ENCODE measurements at regions not wholly inside any gene's neighbourhood (a gene's known extent, or its start where the extent isn't known, plus 50 kb on each side); places are given as distances from the start of the nearest gene placed in this dataset.

GRCh38 chr1:29500651-29501050, 264.3 kb downstream of the PTPRU start:
- DNase-seq: no peak

DNA sequence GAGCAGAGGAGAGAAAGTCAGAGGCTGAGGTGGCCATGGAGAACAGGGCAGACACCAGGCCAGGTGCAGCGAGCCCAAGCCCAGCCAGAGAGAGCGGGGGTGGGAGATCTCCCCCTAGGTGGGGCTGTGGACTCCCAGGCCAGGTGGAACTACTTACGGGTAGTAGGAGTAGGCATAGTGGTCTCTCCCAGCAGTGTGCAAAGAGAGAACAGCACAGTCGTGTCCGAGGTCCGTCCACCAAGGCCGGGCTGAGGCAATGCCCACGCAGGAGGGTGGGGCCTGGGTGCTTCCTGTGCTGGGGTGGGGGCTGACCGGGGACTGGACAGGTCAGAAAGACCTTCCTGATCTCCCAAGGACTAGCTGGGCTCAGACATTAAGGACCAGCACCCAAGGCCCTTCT, 263.7 kb downstream of the PTPRU start:
- no peak for DNase-seq

DNA sequence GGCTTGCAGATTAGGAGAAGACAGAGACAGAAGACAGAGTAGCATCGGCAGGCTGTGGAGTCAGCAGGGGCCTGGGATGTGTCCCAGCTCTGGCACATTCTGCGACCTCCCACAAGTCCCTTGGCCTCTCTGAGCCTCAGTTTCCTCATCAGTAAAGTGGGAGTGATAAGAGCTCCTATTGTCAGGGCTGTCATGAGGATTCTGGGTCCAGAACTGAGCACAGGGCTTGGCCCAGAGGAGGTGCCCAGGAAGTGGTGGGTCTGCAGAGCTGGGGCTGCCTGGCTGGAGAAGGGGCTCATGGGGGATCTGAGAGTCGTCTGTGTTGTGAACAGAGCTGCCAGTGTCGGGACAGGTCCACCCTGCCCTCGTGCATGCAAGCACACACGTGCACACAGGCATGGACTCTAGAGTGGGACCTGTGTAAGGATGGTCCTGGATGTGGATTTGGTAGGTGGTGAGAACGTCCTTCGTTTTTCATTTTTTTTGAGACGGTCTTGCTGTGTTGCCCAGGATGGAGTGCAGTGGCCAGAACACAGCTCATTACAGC, 262.9 kb downstream of the PTPRU start:
- DNase-seq: no peak

GRCh38 chr1:29498126-29499103, 262.1 kb downstream of the PTPRU start:
- DNase-seq: no peak

GRCh38 chr1:29497395-29498125, 261.2 kb downstream of the PTPRU start:
- DNase-seq: no peak

DNA sequence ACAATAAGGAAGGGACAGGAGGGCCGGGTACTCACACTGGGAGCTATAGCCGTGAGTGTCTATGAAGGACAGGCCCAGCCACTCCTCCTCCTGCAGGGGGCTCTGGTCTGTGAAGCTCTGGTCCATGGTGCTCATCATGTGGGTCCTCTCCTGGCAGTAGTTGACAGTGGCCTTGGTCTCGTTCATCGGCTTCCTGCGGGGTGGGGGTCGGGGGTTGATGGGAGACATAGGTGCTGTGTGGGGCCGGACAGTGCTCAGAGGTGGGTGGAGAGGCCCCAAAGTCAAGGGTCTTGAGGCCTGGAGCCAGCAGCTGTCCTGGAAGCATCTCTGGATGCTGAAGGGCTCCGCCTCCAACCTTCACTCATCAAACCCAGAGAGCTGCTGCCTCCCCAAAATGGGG, 260.4 kb downstream of the PTPRU start:
- no peak for DNase-seq

GRCh38 chr1:29490204-29490934, 254.0 kb downstream of the PTPRU start:
- no peak for DNase-seq

DNA sequence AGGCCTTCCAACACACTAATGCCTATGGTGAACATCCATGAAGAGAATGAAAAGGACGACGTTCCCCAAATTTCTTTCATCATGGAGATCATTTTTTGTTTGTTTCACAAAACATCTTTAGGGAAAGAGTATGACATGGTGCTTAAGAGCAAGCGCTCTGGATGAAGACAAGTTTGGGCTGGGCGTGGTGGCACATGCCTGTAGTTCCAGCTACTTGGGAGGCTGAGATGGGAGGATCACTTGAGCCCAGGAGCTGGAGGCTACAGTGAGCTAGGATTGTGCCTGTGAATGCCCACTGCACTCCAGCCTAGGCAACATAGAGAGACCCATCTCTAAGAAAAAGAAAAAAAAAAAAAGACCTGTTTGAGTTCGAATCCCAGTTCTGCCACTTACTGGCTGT, 253.1 kb downstream of the PTPRU start:
- DNase-seq: no peak

DNA sequence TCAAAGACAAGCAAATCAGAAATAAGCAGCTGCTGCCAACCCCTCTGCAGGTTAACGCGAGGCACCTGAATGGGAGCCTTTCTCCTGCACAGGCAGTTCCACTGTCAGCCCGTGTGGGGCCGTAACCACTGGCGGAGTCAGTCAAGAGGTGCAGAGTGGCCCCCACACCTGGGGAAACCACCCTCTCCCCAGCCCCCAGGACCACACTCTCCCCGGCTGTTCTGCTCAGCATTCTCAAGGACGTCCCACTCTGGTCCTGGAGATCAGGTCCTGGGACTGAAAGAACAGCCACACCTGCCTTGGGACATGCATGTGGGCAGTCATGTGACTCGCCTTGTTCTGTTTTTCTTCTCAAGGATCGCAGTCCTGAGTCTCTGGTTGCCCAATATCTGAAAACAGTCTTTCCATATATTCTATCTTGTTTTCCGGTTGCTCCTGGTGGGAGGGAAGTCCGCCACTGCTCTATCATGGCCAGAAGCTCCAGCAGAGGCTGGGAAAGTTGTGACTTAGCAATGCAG, 252.5 kb downstream of the PTPRU start:
- no peak for DNase-seq

DNA sequence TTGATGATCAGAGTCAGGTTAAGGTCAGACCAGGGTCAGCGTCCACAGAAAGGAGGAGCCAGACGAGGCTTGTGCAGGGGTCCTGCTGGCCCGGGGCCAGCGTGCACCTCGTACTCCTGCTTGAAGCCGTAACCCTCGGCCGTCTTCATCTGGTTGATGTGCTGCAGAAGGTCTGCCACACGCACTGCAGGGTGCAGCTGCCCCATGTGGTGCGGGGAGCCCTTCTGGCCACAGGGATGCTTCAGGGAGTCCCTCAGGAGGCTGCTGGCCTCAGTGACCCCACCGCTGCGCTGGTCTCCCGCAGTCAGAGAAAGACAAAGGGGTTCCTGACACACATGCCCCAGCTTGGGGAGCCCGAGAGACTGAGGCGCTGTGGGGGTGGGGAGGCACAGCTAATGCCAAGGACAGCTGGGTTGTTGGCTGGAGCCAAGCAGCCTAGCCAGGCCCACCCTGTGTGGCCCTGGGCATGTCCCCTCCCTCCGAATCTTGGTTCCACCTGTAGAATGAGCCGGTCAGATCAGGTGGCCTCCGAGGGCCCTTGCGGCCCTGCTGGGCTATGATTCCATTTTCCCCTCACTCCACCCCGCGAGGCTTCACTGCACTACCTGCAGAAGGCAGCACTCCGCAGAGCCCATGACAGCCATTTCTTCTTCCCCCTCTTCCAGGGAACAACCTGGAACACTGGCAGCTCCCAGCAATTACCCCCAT, 251.9 kb downstream of the PTPRU start:
- DNase-seq: no peak

DNA sequence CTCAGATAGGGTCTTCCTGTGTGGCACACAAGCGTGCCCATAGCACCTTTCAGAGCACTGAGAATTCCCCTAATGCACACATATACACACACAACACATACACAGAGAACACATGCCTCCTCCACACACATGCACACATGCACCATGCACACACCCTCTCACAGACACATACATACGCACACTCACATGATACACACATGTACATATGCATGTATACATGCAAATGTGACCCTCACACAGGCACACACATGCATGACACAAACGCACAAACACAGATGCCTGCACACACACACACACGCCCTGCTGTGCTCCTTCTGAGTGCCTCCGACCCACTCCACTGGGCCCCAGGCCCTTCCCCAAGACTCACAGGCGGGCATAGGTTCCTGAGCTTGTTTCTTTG, 251.0 kb downstream of the PTPRU start:
- DNase-seq: no peak

DNA sequence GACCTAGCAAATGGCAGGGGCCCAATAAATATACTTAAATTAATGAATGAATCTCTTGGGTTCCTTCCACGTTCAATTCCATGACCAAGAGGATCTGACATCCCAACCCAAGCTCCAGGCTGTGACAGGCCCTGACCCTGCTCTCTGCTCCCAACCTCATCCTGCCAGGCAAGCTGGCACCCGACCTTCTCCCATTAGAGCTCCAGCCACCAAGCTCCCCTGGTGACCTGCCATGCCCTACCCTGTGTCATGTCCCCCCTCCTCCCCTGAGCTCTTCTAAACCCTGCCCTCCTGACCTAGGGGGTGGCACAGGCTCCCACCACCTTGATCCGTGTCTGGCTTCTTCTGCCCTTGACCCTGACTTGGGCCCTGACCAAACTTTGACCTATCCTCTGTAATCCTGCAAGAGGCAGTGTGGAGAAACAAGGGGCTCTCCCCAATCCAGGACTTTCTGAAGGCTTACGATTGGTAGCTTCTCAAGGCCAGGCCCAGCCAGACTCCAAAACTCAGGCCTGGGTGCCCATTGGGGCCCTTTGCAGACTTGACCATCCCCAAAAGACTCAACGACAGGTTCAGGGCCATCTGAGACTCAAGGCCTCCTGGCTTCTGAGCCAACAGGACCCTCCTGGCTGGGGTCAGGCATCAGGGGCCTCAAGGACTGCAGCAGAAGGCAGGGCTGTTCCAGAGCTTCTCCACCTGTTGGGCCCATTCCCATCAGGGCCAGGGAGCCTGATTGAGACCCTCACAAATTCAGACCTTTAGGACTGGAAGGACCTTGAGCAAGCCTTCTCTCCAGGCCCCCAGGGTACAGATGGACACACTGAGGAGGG, 249.0 kb downstream of the PTPRU start:
- DNase-seq: no peak

GRCh38 chr1:29482991-29483390, 246.7 kb downstream of the PTPRU start:
- DNase-seq: no peak

DNA sequence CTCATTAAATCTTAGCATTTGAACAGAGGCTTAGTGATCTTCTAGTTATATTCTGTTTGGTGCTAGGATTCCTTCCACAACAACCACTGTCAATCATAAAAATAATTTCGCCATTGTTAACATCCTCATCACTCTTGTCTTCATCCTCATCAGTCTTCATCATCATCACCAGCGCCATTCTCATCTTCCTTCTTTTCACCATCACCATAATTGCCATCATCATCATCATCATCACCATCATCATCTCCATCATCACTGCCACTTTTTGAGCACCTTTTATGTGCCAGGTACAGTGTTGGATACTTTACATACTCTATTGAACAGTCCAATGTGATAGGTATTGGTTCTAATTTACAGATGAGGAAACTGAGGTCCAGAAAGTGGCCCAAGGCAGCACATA, 245.7 kb downstream of the PTPRU start:
- DNase-seq: no peak

- no peak for DNase-seq
These were observed 244.7 kb downstream of the PTPRU start for GRCh38 chr1:29481031-29481430.

GRCh38 chr1:29478879-29479278, 242.6 kb downstream of the PTPRU start:
- no peak for DNase-seq

DNA sequence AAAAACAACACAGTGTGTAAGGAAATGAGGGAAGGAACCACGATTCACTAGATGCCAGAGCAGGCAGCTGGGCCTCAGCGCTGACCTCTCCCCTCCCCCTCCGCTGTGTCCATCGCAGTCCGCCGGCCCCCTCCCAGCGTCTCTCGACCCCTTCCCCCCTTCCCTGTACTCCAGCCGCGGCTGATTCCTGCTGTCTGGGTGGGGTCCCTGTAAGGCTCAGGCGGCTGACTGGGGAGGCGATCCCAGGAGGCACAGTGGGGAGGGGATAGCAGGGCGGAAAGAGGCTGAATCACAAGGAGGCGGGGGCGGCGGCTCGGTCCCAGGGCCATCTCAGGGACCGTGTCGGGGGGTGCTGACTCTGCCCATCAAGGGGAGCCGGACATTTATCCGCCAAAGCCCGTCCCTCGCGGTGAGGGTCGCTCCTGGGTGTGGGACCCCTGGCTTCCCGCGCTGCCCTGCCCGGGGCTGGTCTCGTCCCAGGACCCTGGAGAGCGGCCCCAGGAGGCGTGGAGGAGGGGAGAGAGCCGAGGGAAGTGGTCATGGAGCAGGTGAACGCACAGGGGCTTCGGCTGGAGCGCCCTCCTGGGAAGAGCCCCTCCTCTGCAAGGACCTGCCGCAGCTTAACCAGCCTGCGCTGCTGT, 241.9 kb downstream of the PTPRU start:
- no peak for DNase-seq

DNA sequence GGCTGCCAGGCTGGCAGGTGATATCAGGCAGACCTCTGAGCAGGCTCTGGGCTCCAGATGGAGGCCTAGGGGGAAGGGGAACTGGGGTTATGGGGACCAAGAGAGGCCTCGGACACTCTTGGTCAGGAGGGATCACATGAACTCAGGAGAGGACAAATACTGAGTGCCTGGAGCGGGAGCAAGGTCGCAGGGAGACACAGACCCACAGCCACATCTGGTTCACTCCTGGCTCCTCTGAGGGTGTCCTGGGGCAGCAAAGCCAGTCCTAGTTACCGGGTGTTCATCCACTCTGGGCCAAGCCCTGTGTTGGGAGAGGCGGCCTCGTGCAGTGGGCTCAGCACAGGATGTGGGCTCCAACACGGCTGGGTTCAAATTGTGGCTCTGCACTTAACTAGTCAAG, 239.0 kb downstream of the PTPRU start:
- no peak for DNase-seq

- no peak for DNase-seq
These were observed 238.2 kb downstream of the PTPRU start for GRCh38 chr1:29474274-29475244.

Data from NCI-H1048 (cell line).